Natural killer cell treated with Interleukin-12 subunit alpha and Interleukin-12 subunit beta and Interleukin-15 and Interleukin-18, amount 100 ng/mL, for 72 hours (primary cell): ENCODE measurements at regions not wholly inside any gene's neighbourhood (a gene's known extent, or its start where the extent isn't known, plus 50 kb on each side); places are given as distances from the start of the nearest gene placed in this dataset.
"Not testable (repeated sequence)": the region's sequence is repeated elsewhere in the genome, so short reads cannot be mapped to it uniquely, and the experiment has no call there.

Experiments used
- ATAC-seq, 2 donors: fragments of 150-1000 bp; cut with Tn5 transposase in 1 of 2; sonication (Bioruptor Pico), chemical (Tn5 transposase) in 1 of 2; 2 replicates each; pipeline ENCODE4 v1.10.0; 2021
- DNase-seq: peaks from one replicate; pipeline ENCODE4 v3.0.0; 2022; ENCODE audit warnings: low spot score
- H3K27ac Mint-ChIP-seq, 2 donors: 1 replicate in 1 of 2; 2 replicates in 1 of 2; pipeline ENCODE4 v1.8.0; 2022; ENCODE audit warnings: mixed read lengths in 2 of 2, mild to moderate bottlenecking in 1 of 2, moderate library complexity in 1 of 2
- H3K27me3 Mint-ChIP-seq, 2 donors: 1 replicate in 1 of 2; 2 replicates in 1 of 2; pipeline ENCODE4 v1.8.0; 2022; ENCODE audit warnings: mixed read lengths in 2 of 2
- H3K36me3 Mint-ChIP-seq: one replicate; pipeline ENCODE4 v1.8.0; 2022; ENCODE audit warnings: mixed read lengths
- H3K4me1 Mint-ChIP-seq, 2 donors: 1 replicate in 1 of 2; 2 replicates in 1 of 2; pipeline ENCODE4 v1.8.0; 2022; ENCODE audit warnings: low read depth in 2 of 2, mixed read lengths in 2 of 2, mild to moderate bottlenecking in 1 of 2
- H3K4me3 Mint-ChIP-seq: one replicate; pipeline ENCODE4 v1.8.0; 2022; ENCODE audit warnings: mixed read lengths
- H3K9me3 Mint-ChIP-seq: 2 replicates; pipeline ENCODE4 v1.8.0; 2022; ENCODE audit warnings: mixed read lengths

GRCh38 chr4:130703211-130703935, 1607.4 kb downstream of the C4orf33 start:
- Mint-ChIP-seq H3K36me3 (no peaks in the 10 kb centered on the region), H3K27me3 (no peaks in the 10 kb centered on the region), H3K9me3 (peaks cover 21% of the 10 kb centered on the region), H3K4me3 (no peak overlapping the region), H3K27ac (no peak overlapping the region), H3K4me1 (no peaks in the 10 kb centered on the region)
- ATAC-seq (no peak), DNase-seq (no peak)

GRCh38 chr4:130705023-130705422, 1609.1 kb downstream of the C4orf33 start:
- Mint-ChIP-seq H3K9me3 (peaks cover 14% of the 10 kb centered on the region), H3K4me1 (no peaks in the 10 kb centered on the region), H3K27me3 (no peaks in the 10 kb centered on the region), H3K4me3 (no peak overlapping the region), H3K27ac (no peak overlapping the region), H3K36me3 (no peaks in the 10 kb centered on the region)
- no peak for DNase-seq
- no peak for ATAC-seq

- ATAC-seq, result no peak
- H3K27me3 Mint-ChIP-seq, result no peaks in the 10 kb centered on the region
- no peak for DNase-seq
- H3K9me3 Mint-ChIP-seq, result peaks cover 19% of the 10 kb centered on the region
- no peaks in the 10 kb centered on the region for H3K4me1 Mint-ChIP-seq
- no peak overlapping the region for H3K4me3 Mint-ChIP-seq
- no peaks in the 10 kb centered on the region for H3K36me3 Mint-ChIP-seq
- no peak overlapping the region for H3K27ac Mint-ChIP-seq
Measured at GRCh38 chr4:130712038-130712437, 1616.1 kb downstream of the C4orf33 start.

GRCh38 chr4:130714006-130714405, 1618.1 kb downstream of the C4orf33 start:
- no peak for ATAC-seq

GRCh38 chr4:130722361-130722760, 1626.4 kb downstream of the C4orf33 start:
- Mint-ChIP-seq H3K27ac (no peak overlapping the region), H3K4me1 (no peaks in the 10 kb centered on the region), H3K4me3 (no peak overlapping the region), H3K9me3 (peaks cover 7% of the 10 kb centered on the region), H3K36me3 (no peaks in the 10 kb centered on the region), H3K27me3 (no peaks in the 10 kb centered on the region)
- no peak for ATAC-seq
- no peak for DNase-seq

More at GRCh38 chr4:130714006-130714405, 1618.1 kb downstream of the C4orf33 start:
- no peak for DNase-seq
- no peak overlapping the region for H3K4me3 Mint-ChIP-seq
- H3K9me3 Mint-ChIP-seq, result peaks cover 14% of the 10 kb centered on the region
- H3K27me3 Mint-ChIP-seq, result no peaks in the 10 kb centered on the region
- H3K36me3 Mint-ChIP-seq, result no peaks in the 10 kb centered on the region
- no peaks in the 10 kb centered on the region for H3K4me1 Mint-ChIP-seq
- H3K27ac Mint-ChIP-seq, result no peak overlapping the region

GRCh38 chr4:130736436-130737185, 1640.7 kb downstream of the C4orf33 start:
- no peak overlapping the region for H3K4me3 Mint-ChIP-seq
- no peak overlapping the region for H3K27ac Mint-ChIP-seq
- H3K36me3 Mint-ChIP-seq, result peaks cover under 1% of the 10 kb centered on the region

GRCh38 chr4:130738233-130738632, 1642.3 kb downstream of the C4orf33 start:
- no peak overlapping the region for H3K27ac Mint-ChIP-seq
- peaks cover 4% of the 10 kb centered on the region for H3K36me3 Mint-ChIP-seq
- no peak for ATAC-seq
- H3K4me3 Mint-ChIP-seq, result no peak overlapping the region
- no peak for DNase-seq
- H3K4me1 Mint-ChIP-seq, result no peaks in the 10 kb centered on the region
- no peaks in the 10 kb centered on the region for H3K27me3 Mint-ChIP-seq
- peaks cover 15% of the 10 kb centered on the region for H3K9me3 Mint-ChIP-seq

More at GRCh38 chr4:130736436-130737185, 1640.7 kb downstream of the C4orf33 start:
- no peaks in the 10 kb centered on the region for H3K4me1 Mint-ChIP-seq
- ATAC-seq (no peak), DNase-seq (no peak)
- no peaks in the 10 kb centered on the region for H3K27me3 Mint-ChIP-seq
- peaks cover 11% of the 10 kb centered on the region for H3K9me3 Mint-ChIP-seq

- H3K27ac Mint-ChIP-seq, result no peak overlapping the region
- no peak overlapping the region for H3K4me3 Mint-ChIP-seq
- no peaks in the 10 kb centered on the region for H3K36me3 Mint-ChIP-seq
- H3K4me1 Mint-ChIP-seq, result no peaks in the 10 kb centered on the region
- H3K27me3 Mint-ChIP-seq, result no peaks in the 10 kb centered on the region
- DNase-seq (no peak), ATAC-seq (no peak)
- peaks cover under 1% of the 10 kb centered on the region for H3K9me3 Mint-ChIP-seq
Measured at GRCh38 chr4:130747842-130748241, 1651.9 kb downstream of the C4orf33 start.

GRCh38 chr4:130753926-130754325, 1658.0 kb downstream of the C4orf33 start:
- no peak overlapping the region for H3K4me3 Mint-ChIP-seq
- H3K9me3 Mint-ChIP-seq, result peaks cover 6% of the 10 kb centered on the region
- ATAC-seq, result no peak
- H3K36me3 Mint-ChIP-seq, result no peaks in the 10 kb centered on the region
- no peaks in the 10 kb centered on the region for H3K4me1 Mint-ChIP-seq
- DNase-seq, result no peak
- no peaks in the 10 kb centered on the region for H3K27me3 Mint-ChIP-seq
- H3K27ac Mint-ChIP-seq, result no peak overlapping the region

GRCh38 chr4:130760246-130760645, 1664.3 kb downstream of the C4orf33 start:
- H3K4me1 Mint-ChIP-seq, result no peaks in the 10 kb centered on the region
- no peak overlapping the region for H3K27ac Mint-ChIP-seq

GRCh38 chr4:130767384-130767783, 1671.4 kb downstream of the C4orf33 start:
- not testable (repeated sequence) for H3K27ac Mint-ChIP-seq, ATAC-seq
- peaks cover 39% of the 10 kb centered on the region for H3K9me3 Mint-ChIP-seq

More at GRCh38 chr4:130760246-130760645, 1664.3 kb downstream of the C4orf33 start:
- H3K9me3 Mint-ChIP-seq, result peaks cover 11% of the 10 kb centered on the region
- no peaks in the 10 kb centered on the region for H3K27me3 Mint-ChIP-seq
- ATAC-seq (no peak), DNase-seq (no peak)
- no peaks in the 10 kb centered on the region for H3K36me3 Mint-ChIP-seq
- no peak overlapping the region for H3K4me3 Mint-ChIP-seq

GRCh38 chr4:130772966-130773365, 1677.0 kb downstream of the C4orf33 start:
- peaks cover 33% of the 10 kb centered on the region for H3K9me3 Mint-ChIP-seq
- H3K4me3 Mint-ChIP-seq, H3K27me3 Mint-ChIP-seq, ATAC-seq, H3K36me3 Mint-ChIP-seq, H3K4me1 Mint-ChIP-seq, DNase-seq, H3K27ac Mint-ChIP-seq: not testable (repeated sequence)

More at GRCh38 chr4:130767384-130767783, 1671.4 kb downstream of the C4orf33 start:
- not testable (repeated sequence) for H3K36me3 Mint-ChIP-seq, DNase-seq, H3K4me1 Mint-ChIP-seq, H3K4me3 Mint-ChIP-seq, H3K27me3 Mint-ChIP-seq

- H3K27ac Mint-ChIP-seq, result no peak overlapping the region
- no peaks in the 10 kb centered on the region for H3K27me3 Mint-ChIP-seq
- H3K4me3 Mint-ChIP-seq, result no peak overlapping the region
- DNase-seq (no peak), ATAC-seq (no peak)
- peaks cover 4% of the 10 kb centered on the region for H3K36me3 Mint-ChIP-seq
- no peaks in the 10 kb centered on the region for H3K4me1 Mint-ChIP-seq
- H3K9me3 Mint-ChIP-seq, result no peaks in the 10 kb centered on the region
Measured at GRCh38 chr4:130808492-130808891, 1712.5 kb downstream of the C4orf33 start.

GRCh38 chr4:130812117-130812765, 1716.3 kb downstream of the C4orf33 start:
- Mint-ChIP-seq H3K4me1 (no peaks in the 10 kb centered on the region), H3K9me3 (peaks cover 7% of the 10 kb centered on the region), H3K36me3 (peaks cover 6% of the 10 kb centered on the region), H3K4me3 (no peak overlapping the region), H3K27ac (no peak overlapping the region), H3K27me3 (no peaks in the 10 kb centered on the region)
- no peak for ATAC-seq
- no peak for DNase-seq
